NCI-H82 treated with DMSO at 0.1 percent for 48 hours (cell line): ENCODE measurements at regions not wholly inside any gene's neighbourhood (a gene's known extent, or its start where the extent isn't known, plus 50 kb on each side); places are given as distances from the start of the nearest gene placed in this dataset.

Source experiments
- DNase-seq: peaks from one replicate; lab custom pipeline; 2025; ENCODE audit not compliant: unreplicated experiment; lab: John Stamatoyannopoulos, UW

DNA sequence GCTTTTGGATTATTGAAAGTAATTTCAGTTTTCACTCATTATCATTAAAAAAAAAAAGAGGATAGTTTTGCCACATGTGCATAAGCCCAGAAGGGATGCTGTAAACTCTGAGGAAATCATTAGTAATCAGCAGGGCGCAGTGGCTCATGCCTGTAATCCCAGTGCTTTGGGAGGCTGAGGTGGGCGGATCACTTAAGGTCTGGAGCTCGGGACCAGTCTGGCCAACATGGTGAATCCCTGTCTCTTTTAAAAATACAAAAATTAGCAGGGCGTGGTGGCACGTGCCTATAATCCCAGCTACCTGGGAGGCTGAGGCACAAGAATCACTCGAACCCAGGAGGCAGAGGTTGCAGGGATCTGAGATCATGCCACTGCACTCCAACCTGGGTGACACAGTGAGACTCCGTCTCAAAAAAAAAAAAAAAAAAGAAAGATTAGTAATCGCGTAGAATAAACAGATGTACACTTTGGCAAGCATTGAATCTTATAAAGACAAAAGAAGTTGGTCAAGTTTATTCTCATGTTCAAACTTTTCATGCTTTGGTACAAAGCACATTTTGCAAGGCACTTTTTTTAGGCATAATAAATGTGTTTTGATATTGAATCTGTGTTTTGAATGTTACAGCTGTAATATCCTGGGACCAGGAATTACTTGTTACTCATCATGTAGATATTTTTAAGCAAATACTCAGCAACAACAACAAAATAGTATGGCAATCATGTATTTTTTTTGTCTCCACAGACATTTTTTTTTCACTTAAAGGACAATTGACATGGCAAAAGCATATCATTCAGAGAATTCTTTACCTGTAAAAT lies 93.2 kb upstream of the AGTR1 start:
- no peak for DNase-seq

DNA sequence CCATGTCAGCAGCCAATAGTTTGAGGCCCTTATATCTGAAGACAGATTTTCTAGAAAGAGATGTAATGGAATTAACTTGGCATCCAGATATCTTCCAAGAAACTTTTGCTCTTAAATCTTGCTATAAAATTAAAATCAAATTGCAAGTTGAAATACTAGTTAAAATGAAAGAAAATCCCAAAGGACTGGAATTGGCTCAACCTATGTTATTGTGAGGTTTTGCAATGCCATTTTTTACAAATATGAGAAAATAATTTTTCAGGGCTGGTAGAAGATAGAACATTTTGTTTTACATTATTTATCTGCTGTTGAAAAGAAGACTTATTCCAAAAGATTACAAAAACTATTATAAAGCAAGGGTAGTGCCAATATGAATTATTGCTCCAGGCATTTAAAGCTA lies 92.2 kb upstream of the AGTR1 start:
- no peak for DNase-seq

GRCh38 chr3:148606979-148607378 lies 90.7 kb upstream of the AGTR1 start:
- DNase-seq: no peak

DNA sequence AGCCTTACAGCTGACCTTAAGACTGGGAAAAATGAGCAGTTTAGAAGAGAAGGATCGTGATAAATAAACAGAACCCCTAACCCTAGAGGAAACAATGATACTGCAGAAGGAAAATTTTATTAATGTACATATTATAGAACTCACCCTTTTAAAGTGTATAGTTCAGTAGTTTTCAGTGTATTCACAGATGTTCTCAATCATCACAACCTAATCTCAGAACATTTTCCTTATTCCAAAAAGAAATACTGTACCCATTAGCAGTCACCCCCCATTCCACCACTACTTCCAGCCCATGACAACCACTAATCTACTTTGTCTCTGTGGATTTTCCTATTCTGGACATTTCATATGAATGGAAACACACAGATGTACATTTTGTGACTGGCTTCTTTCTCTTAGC lies 90.2 kb upstream of the AGTR1 start:
- no peak for DNase-seq

- DNase-seq: no peak
Measured at GRCh38 chr3:148612278-148612677, 85.4 kb upstream of the AGTR1 start.

DNA sequence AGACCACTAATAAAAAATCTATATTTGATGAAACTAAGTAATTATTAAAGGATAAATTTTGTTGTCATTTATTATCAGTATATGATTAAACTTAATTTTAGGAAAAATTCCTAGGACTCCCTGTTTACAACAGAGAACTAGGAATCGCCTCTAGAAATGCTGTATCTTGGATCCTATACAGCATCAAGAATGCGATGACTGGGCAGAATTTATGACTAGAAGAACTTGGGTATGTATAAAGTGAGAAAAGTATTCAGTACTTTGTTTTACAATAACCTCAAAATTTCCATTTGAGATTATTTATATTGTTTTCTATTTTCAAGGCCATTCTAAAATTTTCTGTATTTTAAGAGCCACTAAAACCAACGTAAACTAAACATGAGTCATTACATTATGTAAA lies 82.3 kb upstream of the AGTR1 start:
- DNase-seq: no peak

DNA sequence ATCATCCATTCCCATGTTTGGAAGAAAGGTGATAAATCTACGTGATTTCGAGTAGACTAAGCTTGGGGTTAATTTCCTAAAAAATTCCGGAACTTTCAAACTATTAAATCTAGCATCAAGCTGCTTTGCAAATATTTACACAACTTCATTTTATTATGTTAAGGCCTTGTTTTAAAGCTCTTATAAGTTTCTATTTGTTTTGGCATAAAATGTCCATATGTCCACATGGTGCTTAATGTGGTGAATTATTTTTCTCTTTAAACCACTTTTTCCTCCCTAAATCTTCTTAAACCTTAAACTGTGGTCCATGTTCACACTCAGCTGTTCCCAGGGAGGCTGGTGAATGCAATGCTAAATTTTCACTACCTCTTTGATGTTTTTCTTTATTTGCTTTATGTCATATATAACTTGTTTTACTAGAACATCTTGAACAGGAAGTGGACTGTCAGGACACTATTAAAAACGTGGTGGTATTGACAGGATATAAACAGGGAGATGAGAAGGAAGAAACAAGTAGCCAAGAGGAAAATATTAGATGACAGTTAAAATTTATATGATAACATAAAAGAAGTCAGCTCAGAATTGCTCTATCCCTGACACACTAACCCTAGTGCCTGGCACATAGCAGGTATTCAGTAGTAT lies 72.5 kb upstream of the AGTR1 start:
- no peak for DNase-seq

DNA sequence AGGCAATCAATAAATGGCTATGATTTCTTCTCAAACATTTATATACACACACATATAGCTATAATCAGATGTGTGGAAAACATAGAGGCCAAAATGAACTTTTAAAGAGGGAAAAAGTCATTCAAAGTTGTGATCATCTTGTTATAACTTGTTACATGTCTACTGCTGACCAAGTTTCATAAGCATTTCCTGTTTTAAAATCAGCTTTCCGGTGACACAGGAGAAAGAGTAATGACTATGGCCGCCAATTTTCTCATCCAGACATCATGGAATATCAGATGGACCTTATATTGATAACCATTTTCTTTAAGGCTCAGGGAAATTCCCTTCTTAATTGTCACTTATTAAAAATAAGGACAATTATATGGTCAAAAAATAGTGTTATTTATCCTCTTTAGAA lies 71.7 kb upstream of the AGTR1 start:
- DNase-seq: no peak

- no peak for DNase-seq
Measured at GRCh38 chr3:148629006-148629405, 68.7 kb upstream of the AGTR1 start.

DNA sequence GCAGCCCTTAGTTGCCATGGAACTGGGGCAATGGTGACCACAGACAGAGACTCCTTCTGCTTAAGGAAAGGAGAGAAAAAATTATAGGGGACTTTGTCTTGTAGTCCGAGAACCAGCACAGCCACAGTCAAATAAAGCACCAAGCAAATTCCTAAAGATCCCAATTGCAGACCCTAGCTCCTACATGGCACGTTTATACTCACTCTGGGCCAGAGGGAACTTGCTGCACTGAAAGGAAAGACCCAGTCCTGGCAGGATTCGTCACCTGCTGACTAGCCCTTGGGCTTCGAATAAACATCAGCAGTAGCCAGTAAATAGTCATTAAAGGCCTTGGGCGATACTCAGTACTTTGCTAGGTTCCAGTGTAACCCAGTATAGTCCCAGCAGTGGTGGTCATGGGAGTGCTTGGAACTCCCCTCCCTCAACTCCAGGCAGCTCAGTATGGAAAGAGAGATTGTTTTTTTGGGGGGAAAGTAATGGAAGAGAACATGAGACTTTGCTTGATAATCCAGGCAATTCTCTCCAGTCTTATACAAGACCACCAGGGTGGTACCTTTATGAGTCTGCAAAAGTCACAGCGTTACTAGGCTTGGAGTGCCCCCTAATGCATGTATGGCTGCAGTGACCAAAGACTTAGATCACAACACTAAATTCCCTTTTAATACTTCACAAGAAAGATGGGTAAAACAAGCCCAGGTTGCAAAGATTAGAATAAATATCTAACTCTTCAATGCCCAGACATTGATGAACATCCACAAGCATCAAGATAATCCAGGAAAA lies 66.4 kb upstream of the AGTR1 start:
- DNase-seq: no peak

DNA sequence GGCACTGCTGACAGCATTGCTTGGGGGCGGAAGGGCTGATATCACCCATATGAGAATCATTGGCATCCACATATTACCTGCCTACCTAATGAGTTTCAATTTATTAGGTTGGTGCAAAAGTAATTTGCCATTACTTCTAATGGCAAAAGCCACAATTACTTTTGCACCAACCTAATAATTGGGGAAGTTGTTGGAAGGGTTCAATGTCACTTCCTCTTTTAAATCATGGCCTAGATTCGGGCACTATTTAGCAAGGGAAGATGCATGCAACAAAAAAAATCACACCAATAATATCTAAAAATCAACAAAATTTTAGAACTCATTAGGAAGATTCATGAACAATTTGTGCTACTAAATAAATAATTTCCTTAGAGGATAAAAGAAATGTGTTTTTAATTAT lies 56.0 kb upstream of the AGTR1 start:
- no peak for DNase-seq

- no peak for DNase-seq
Measured at GRCh38 chr3:148642214-148642613, 55.5 kb upstream of the AGTR1 start.

GRCh38 chr3:148642616-148643015 lies 55.1 kb upstream of the AGTR1 start:
- no peak for DNase-seq

DNA sequence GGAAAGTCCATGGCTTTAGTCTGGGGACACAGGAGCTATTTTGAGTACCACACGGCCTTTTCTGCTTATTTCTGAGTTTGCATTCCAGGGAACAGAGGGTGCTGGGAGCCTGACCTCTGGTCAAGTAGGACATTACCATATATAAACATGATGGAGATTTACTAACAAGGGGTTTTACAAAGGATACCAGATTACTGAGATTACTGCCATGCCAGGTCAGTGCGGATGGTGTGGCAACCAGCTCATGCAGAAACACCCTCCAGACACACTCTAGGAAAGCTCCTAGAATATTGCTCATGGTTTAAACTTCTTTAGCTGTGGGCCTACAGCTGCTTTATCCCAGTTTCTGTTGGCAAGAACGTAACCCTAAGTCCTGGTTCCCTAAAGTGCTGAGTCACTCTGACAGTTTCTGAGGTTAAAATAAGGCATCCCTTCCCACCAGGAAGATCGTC lies 54.3 kb upstream of the AGTR1 start:
- DNase-seq: no peak

GRCh38 chr3:148646126-148646665 lies 51.5 kb upstream of the AGTR1 start:
- no peak for DNase-seq
